Omental fat pad (tissue), 3 donors: ENCODE measurements at regions not wholly inside any gene's neighbourhood (a gene's known extent, or its start where the extent isn't known, plus 50 kb on each side); places are given as distances from the start of the nearest gene placed in this dataset.

Source experiments
- ATAC-seq: fragments of 150-250 bp; one replicate; pipeline ENCODE4 v1.9.1; 2016; ENCODE audit warnings: mild to moderate bottlenecking, moderate library complexity; ENCODE audit not compliant: low FRiP score
- DNase-seq: peaks from one replicate; pipeline ENCODE4 v3.0.0-alpha.2; 2019; ENCODE audit warnings: low spot score
- CTCF ChIP-seq, 3 donors: fragments of 450-650 bp; IDR thresholded peaks; one replicate each; pipeline ENCODE4 v1.5.1; 2016 to 2017; ENCODE audit warnings: antibody characterized with exemption in 3 of 3, mild to moderate bottlenecking in 3 of 3, moderate library complexity in 2 of 3

- DNase-seq: no peak
- no peak for ATAC-seq
- TF ChIP-seq CTCF (IDR thresholded peaks at IDR 0.05): no peak
Observed at GRCh38 chr5:158270996-158271554, 412.1 kb upstream of the CLINT1 start.

GRCh38 chr5:158268286-158268685, 409.3 kb upstream of the CLINT1 start:
- no peak for DNase-seq
- ATAC-seq: no peak
- TF ChIP-seq CTCF (IDR thresholded peaks at IDR 0.05): no peak

- no peak for TF ChIP-seq CTCF (IDR thresholded peaks at IDR 0.05)
- DNase-seq: no peak
- no peak for ATAC-seq
Observed at GRCh38 chr5:158267228-158267627, 408.3 kb upstream of the CLINT1 start.

GRCh38 chr5:158265931-158266700, 407.2 kb upstream of the CLINT1 start:
- no peak for DNase-seq
- no peak for TF ChIP-seq CTCF (IDR thresholded peaks at IDR 0.05)
- peak; percentile 19 for ATAC-seq

GRCh38 chr5:158265346-158265745, 406.4 kb upstream of the CLINT1 start:
- DNase-seq (no peak), ATAC-seq (peak; percentile 32)
- no peak for TF ChIP-seq CTCF (IDR thresholded peaks at IDR 0.05)

GRCh38 chr5:158264264-158264663, 405.3 kb upstream of the CLINT1 start:
- no peak for ATAC-seq
- no peak for TF ChIP-seq CTCF (IDR thresholded peaks at IDR 0.05)
- no peak for DNase-seq
